Stomach (tissue), 8 donors: ENCODE measurements at regions not wholly inside any gene's neighbourhood (a gene's known extent, or its start where the extent isn't known, plus 50 kb on each side); places are given as distances from the start of the nearest gene placed in this dataset.
"Not testable (repeated sequence)": the region's sequence is repeated elsewhere in the genome, so short reads cannot be mapped to it uniquely, and the experiment has no call there.

ENCODE experiments used
- DNase-seq, 2 donors: peaks; one replicate each; pipeline versions ENCODE4 v3.0.0 to v3.0.0-alpha.2; 2013 to 2019
- H3K27ac ChIP-seq, 5 donors: fragments of 200-600 bp in 4 of 5; sonication (generic) in 4 of 5; one replicate each; pipeline ENCODE4 v1.5.1; 2013 to 2019; ENCODE audit warnings: mild to moderate bottlenecking in 1 of 5, moderate library complexity in 1 of 5
- H3K27me3 ChIP-seq, 3 donors: fragments of 200-600 bp; sonication (generic); one replicate each; pipeline ENCODE4 v1.5.1; 2017 to 2019; ENCODE audit warnings: mixed run types in 1 of 3
- H3K36me3 ChIP-seq, 4 donors: fragments of 200-600 bp; sonication (generic); 1 replicate in 3 of 4; 2 replicates in 1 of 4; pipeline ENCODE4 v1.5.1; 2016 to 2019
- H3K4me1 ChIP-seq, 4 donors: fragments of 200-600 bp; sonication (generic); one replicate each; pipeline ENCODE4 v1.5.1; 2016 to 2019
- H3K4me3 ChIP-seq, 4 donors: fragments of 200-600 bp; sonication (generic) in 3 of 4; one replicate each; pipeline ENCODE4 v1.5.1; 2016 to 2019; ENCODE audit warnings: mild to moderate bottlenecking in 1 of 4
- H3K9me3 ChIP-seq, 4 donors: fragments of 200-600 bp; sonication (generic); one replicate each; pipeline ENCODE4 v1.5.1; 2016 to 2019
- EP300 ChIP-seq: sonication (generic); formaldehyde crosslinking; IDR thresholded peaks from one replicate; pipeline ENCODE4 v1.6.1; 2017; ENCODE audit warnings: antibody characterized with exemption
- POLR2A ChIP-seq, 4 donors: fragments of 450-650 bp; IDR thresholded peaks; one replicate each; pipeline ENCODE4 v1.6.1; 2016; ENCODE audit warnings: antibody characterized with exemption in 4 of 4, control low read depth in 2 of 4, mild to moderate bottlenecking in 1 of 4, moderate library complexity in 1 of 4
- POLR2AphosphoS5 ChIP-seq, 3 donors: sonication (generic); formaldehyde crosslinking; IDR thresholded peaks; one replicate each; pipeline ENCODE4 v1.6.1; 2016; ENCODE audit warnings: antibody characterized with exemption in 3 of 3
- WGBS, 5 donors: extraction: QIAGEN DNeasy Blood & Tissue Kit in 3 of 5; methylation state at CpG; one replicate each; pipeline versions ENCODE4 v1.1.5 to v1.1.7; 2013 to 2018; 5-methylcytosine and 5-hydroxymethylcytosine counted together
- intact Hi-C: fragments of 100-400 bp; cut with DNase I; formaldehyde crosslinking; loops from one replicate; pipeline ENCODE4 v1.15.1; 2023; ENCODE audit warnings: low total_unique reads
- TF ChIP-seq, protein P1 (sequence below), 7 experiments: fragments of 450-650 bp in 4 of 7; fragments of 200-600 bp in 3 of 7; sonication (generic) in 3 of 7; IDR thresholded peaks; one replicate each; pipeline ENCODE4 v1.5.1; 2016 to 2019; ENCODE audit warnings: antibody characterized with exemption in 7 of 7, control low read depth in 2 of 7, mild to moderate bottlenecking in 1 of 7
- donor health status: healthy with polysubstance abuse.
- donor health status: Bipolar disorder and iron deficiency.
- donor health status: healthy.

- WGBS, 5 donors, result 78 to 84% (median 82%) methylated on average over 6 of the region's 6 CpGs
- Histone ChIP-seq H3K9me3 (no peaks in the 10 kb centered on the region), H3K4me3 (no peak overlapping the region), H3K4me1 (no peaks in the 10 kb centered on the region), H3K36me3 (no peaks in the 10 kb centered on the region), H3K27me3 (no peaks in the 10 kb centered on the region), H3K27ac (no peak overlapping the region)
- no peak for DNase-seq
- TF ChIP-seq, protein P1, sequence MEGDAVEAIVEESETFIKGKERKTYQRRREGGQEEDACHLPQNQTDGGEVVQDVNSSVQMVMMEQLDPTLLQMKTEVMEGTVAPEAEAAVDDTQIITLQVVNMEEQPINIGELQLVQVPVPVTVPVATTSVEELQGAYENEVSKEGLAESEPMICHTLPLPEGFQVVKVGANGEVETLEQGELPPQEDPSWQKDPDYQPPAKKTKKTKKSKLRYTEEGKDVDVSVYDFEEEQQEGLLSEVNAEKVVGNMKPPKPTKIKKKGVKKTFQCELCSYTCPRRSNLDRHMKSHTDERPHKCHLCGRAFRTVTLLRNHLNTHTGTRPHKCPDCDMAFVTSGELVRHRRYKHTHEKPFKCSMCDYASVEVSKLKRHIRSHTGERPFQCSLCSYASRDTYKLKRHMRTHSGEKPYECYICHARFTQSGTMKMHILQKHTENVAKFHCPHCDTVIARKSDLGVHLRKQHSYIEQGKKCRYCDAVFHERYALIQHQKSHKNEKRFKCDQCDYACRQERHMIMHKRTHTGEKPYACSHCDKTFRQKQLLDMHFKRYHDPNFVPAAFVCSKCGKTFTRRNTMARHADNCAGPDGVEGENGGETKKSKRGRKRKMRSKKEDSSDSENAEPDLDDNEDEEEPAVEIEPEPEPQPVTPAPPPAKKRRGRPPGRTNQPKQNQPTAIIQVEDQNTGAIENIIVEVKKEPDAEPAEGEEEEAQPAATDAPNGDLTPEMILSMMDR (IDR thresholded peaks at IDR 0.05), result no peak
- TF ChIP-seq POLR2A (IDR thresholded peaks at IDR 0.05) (no peak), EP300 (no peak), POLR2AphosphoS5 (IDR thresholded peaks at IDR 0.05) (no peak)
- intact Hi-C loops, result no loop called here
These were observed 287.8 kb upstream of the SATB1 start for GRCh38 chr3:18712713-18713576.

- H3K9me3 ChIP-seq, result peaks cover 0 to 10% (median 7%) of the 10 kb centered on the region in 4 donors
- H3K27me3 ChIP-seq, result no peaks in the 10 kb centered on the region
- H3K4me1 ChIP-seq, result no peaks in the 10 kb centered on the region
- TF ChIP-seq, protein P1 (IDR thresholded peaks at IDR 0.05), result no peak
- TF ChIP-seq EP300 (no peak), POLR2AphosphoS5 (IDR thresholded peaks at IDR 0.05) (no peak), POLR2A (IDR thresholded peaks at IDR 0.05) (no peak)
- intact Hi-C loops, result no loop called here
- no peak for DNase-seq
- no peak overlapping the region for H3K4me3 ChIP-seq
- H3K36me3 ChIP-seq, result no peaks in the 10 kb centered on the region
- H3K27ac ChIP-seq, result no peak overlapping the region
These were observed 279.2 kb upstream of the SATB1 start for GRCh38 chr3:18704326-18704725.

GRCh38 chr3:18703798-18704197 lies 278.7 kb upstream of the SATB1 start:
- TF ChIP-seq POLR2AphosphoS5 (IDR thresholded peaks at IDR 0.05), result no peak
- TF ChIP-seq EP300, result no peak
- TF ChIP-seq, protein P1 (IDR thresholded peaks at IDR 0.05), result no peak
- TF ChIP-seq POLR2A (IDR thresholded peaks at IDR 0.05), result no peak
- intact Hi-C loops, result no loop called here
- Histone ChIP-seq H3K4me1 (no peaks in the 10 kb centered on the region), H3K27ac (no peak overlapping the region), H3K9me3 (peaks cover 0 to 10% (median 7%) of the 10 kb centered on the region in 4 donors), H3K36me3 (no peaks in the 10 kb centered on the region), H3K27me3 (no peaks in the 10 kb centered on the region), H3K4me3 (no peak overlapping the region)
- no peak for DNase-seq

DNA sequence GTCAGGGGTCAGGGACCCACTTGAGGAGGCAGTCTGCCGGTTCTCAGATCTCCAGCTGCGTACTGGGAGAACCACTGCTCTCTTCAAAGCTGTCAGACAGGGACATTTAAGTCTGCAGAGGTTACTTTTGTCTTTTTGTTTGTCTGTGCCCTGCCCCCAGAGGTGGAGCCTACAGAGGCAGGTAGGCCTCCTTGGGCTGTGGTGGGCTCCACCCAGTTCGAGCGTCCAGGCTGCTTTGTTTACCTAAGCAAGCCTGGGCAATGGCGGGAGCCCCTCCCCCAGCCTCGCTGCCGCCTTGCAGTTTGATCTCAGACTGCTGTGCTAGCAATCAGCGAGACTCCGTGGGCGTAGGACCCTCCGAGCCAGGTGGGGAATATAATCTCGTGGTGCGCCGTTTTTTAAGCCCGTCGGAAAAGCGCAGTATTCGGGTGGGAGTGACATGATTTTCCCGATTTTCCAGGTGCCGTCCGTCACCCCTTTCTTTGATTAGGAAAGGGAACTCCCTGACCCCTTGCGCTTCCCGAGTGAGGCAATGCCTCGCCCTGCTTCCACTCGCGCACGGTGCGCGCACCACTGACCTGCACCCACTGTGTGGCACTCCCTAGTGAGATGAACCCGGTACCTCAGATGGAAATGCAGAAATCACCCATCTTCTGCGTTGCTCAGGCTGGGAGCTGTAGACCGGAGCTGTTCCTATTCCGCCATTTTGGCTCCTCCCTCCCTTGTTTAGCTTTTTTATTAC lies 268.6 kb upstream of the SATB1 start:
- WGBS, 5 donors, result 83 to 94% (median 89%) methylated on average over 25 to 30 of the region's 33 CpGs
- DNase-seq, H3K4me1 ChIP-seq, H3K27me3 ChIP-seq, H3K4me3 ChIP-seq, intact Hi-C loops, H3K36me3 ChIP-seq, H3K9me3 ChIP-seq, H3K27ac ChIP-seq: not testable (repeated sequence)

GRCh38 chr3:18687286-18687685 lies 262.1 kb upstream of the SATB1 start:
- TF ChIP-seq POLR2A (IDR thresholded peaks at IDR 0.05) (no peak), POLR2AphosphoS5 (IDR thresholded peaks at IDR 0.05) (no peak), EP300 (no peak)
- TF ChIP-seq, protein P1 (IDR thresholded peaks at IDR 0.05), result no peak
- Histone ChIP-seq H3K27me3 (no peaks in the 10 kb centered on the region), H3K27ac (no peak overlapping the region), H3K36me3 (no peaks in the 10 kb centered on the region), H3K4me1 (no peaks in the 10 kb centered on the region), H3K4me3 (no peak overlapping the region), H3K9me3 (peaks cover 0 to 5% (median 0%) of the 10 kb centered on the region in 4 donors)
- no peak for DNase-seq
- intact Hi-C loops, result no loop called here
- 33 to 57% (median 43%) methylated on average over 4 of the region's 4 CpGs for WGBS, 5 donors
